Activated CD8-positive, alpha-beta memory T cell treated with anti-CD3 and anti-CD28 coated beads, Interleukin-2, amount 10 ng/mL, durations not matched to agents 7 days and 5 days (primary cell): ENCODE measurements at regions not wholly inside any gene's neighbourhood (a gene's known extent, or its start where the extent isn't known, plus 50 kb on each side); places are given as distances from the start of the nearest gene placed in this dataset.

Experiments
- ATAC-seq: fragments of 150-1000 bp; cut with Tn5 transposase; one replicate; pipeline ENCODE4 v1.10.0; 2021; ENCODE audit warnings: moderate library complexity
- CTCF ChIA-PET: fragments of 350-600 bp; sonication (Branson Sonifier 250); formaldehyde crosslinking; loops from one replicate; lab custom pipeline; 2021; ENCODE audit warnings: antibody characterized with exemption; lab: Charles Lee
- DNase-seq: peaks from one replicate; pipeline ENCODE4 v3.0.0-alpha.2; 2020
- H3K27ac Mint-ChIP-seq: one replicate; pipeline ENCODE4 v1.8.0; 2021; ENCODE audit warnings: mild to moderate bottlenecking, mixed read lengths
- H3K27me3 Mint-ChIP-seq: one replicate; pipeline ENCODE4 v1.8.0; 2021; ENCODE audit warnings: mixed read lengths
- H3K36me3 Mint-ChIP-seq: one replicate; pipeline ENCODE4 v1.8.0; 2021; ENCODE audit warnings: mild to moderate bottlenecking, mixed read lengths
- H3K4me1 Mint-ChIP-seq: one replicate; pipeline ENCODE4 v1.8.0; 2021; ENCODE audit warnings: mixed read lengths
- H3K4me3 Mint-ChIP-seq: one replicate; pipeline ENCODE4 v1.8.0; 2021; ENCODE audit warnings: mild to moderate bottlenecking, moderate library complexity, mixed read lengths
- H3K9me3 Mint-ChIP-seq: one replicate; pipeline ENCODE4 v1.8.0; 2022; ENCODE audit warnings: low read depth, mixed read lengths

DNA sequence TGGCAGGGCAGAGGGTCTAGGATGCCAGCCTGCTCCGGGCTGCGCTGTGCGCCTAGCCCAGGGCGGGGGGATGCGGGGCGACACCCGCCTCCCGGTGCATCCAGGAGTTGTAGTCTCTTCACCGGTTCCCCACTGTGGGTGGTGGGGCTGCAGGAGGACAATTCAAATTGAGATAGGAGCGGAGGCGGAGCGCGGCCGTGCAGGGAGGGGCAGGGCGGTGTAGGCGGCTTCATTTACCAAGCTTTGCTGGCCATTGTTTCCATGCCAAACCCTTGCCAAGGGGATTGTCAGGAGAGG lies 2047.4 kb downstream of the TP53TG3F start:
- H3K4me3 Mint-ChIP-seq, result no peak overlapping the region
- H3K36me3 Mint-ChIP-seq, result no peaks in the 10 kb centered on the region
- H3K9me3 Mint-ChIP-seq, result peaks cover 12% of the 10 kb centered on the region
- no peaks in the 10 kb centered on the region for H3K4me1 Mint-ChIP-seq
- H3K27me3 Mint-ChIP-seq, result no peaks in the 10 kb centered on the region
- no peak for ATAC-seq
- no peak for DNase-seq
- H3K27ac Mint-ChIP-seq, result no peak overlapping the region
- CTCF ChIA-PET, result no interaction called here

DNA sequence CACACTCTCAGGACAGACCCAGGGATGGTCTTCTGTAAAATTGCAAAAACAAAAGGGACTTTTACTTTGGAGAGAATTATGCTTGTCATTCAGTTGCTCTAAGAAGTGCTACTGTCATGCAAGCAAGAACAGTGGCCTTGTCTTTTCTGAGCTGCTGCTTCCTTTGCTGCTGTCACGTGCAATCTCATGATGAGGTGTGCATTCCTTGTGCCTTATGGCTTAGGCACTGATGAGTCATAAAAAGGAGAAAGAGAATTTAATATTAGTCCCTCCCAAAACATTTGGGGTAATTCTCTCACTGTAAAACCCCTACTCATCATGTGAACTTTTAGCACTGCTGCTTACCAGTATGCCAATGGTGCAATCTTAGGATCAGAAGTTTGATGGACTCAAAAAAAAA lies 2051.3 kb downstream of the TP53TG3F start:
- H3K27me3 Mint-ChIP-seq, result no peaks in the 10 kb centered on the region
- H3K9me3 Mint-ChIP-seq, result peaks cover 12% of the 10 kb centered on the region
- H3K27ac Mint-ChIP-seq, result no peak overlapping the region
- no peak for DNase-seq
- CTCF ChIA-PET, result no interaction called here
- no peaks in the 10 kb centered on the region for H3K4me1 Mint-ChIP-seq
- H3K4me3 Mint-ChIP-seq, result no peak overlapping the region
- no peak for ATAC-seq
- H3K36me3 Mint-ChIP-seq, result no peaks in the 10 kb centered on the region

- Mint-ChIP-seq H3K27ac (no peak overlapping the region), H3K4me3 (no peak overlapping the region), H3K9me3 (peaks cover 12% of the 10 kb centered on the region), H3K36me3 (no peaks in the 10 kb centered on the region), H3K4me1 (no peaks in the 10 kb centered on the region), H3K27me3 (no peaks in the 10 kb centered on the region)
- DNase-seq (no peak), ATAC-seq (no peak)
- CTCF ChIA-PET, result no interaction called here
Observed at GRCh38 chr16:35516551-35516950, 2057.1 kb downstream of the TP53TG3F start.

DNA sequence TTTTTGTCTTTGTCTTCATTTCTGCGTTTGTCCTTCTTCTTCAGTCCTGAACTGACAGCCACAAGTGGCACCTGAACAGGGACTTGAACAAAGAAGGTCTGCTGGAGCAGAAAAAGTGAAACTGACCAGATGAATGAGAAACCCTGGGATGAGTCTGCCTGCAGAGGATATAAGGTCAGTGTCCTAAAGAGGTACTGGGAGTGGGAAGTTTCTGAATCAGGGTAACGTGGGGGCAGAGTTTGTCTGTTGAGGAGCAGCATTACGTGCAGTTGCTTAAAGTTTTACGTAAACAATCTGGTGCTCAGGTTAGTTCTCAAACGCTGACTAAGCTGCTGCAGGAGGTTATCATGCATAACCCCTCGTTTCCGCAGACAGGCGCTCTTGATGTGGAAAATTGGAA lies 2057.6 kb downstream of the TP53TG3F start:
- DNase-seq (no peak), ATAC-seq (no peak)
- peaks cover 12% of the 10 kb centered on the region for H3K9me3 Mint-ChIP-seq
- no peaks in the 10 kb centered on the region for H3K27me3 Mint-ChIP-seq
- no peaks in the 10 kb centered on the region for H3K4me1 Mint-ChIP-seq
- CTCF ChIA-PET, result no interaction called here
- no peak overlapping the region for H3K4me3 Mint-ChIP-seq
- H3K36me3 Mint-ChIP-seq, result no peaks in the 10 kb centered on the region
- H3K27ac Mint-ChIP-seq, result no peak overlapping the region

DNA sequence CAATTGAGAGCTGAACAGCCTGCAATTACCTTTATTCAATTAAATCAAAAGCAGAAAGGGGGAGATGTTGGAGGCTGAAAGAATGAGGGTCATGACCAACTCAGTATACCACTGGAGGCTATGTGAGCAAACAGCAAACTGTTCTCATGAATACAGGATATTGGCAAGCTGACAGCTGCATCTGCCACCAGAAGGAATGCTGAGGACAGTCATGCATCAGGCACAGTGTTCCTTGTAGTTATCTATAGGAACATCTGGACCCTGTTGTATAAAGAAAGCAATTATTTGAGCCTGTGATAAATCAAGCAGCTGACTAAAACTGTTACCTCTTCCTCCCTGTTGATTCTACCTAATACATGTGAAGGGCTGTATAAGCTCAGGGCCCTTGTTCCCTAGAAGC lies 2064.6 kb downstream of the TP53TG3F start:
- Mint-ChIP-seq H3K4me1 (no peaks in the 10 kb centered on the region), H3K36me3 (no peaks in the 10 kb centered on the region), H3K4me3 (no peak overlapping the region), H3K27ac (no peak overlapping the region), H3K27me3 (no peaks in the 10 kb centered on the region), H3K9me3 (peaks cover 13% of the 10 kb centered on the region)
- DNase-seq, result no peak
- no peak for ATAC-seq
- CTCF ChIA-PET, result no interaction called here

DNA sequence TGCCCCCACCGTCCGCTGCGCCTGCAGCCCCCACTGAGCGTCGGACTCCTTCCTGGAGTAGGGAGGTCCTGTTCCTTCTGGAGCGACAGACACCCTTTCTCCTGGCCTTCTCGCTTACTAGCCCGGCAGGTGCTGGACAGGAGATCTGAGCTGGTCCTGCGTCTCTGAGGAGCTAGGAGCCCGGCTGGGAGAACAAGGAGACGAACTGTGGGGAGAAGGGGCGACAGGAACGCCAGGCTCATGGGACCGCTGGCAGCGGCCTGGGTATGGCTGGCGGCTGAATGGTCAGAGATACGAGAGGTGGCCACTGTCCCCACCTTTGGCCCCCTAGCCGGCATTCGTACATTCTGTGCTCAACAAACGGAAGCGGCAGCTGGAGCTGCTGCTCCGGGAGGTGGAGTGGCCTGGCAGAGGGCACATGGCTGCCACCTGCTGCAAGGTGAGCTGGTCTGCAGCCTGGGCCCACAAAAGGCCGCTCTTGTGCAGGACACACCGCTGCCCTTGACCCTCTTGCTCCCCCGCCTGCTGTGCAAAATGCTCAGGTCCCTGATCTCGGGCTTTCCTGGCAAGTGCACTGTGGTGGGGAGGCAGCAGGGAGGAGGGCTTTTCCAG lies 2066.7 kb downstream of the TP53TG3F start:
- no peaks in the 10 kb centered on the region for H3K4me1 Mint-ChIP-seq
- H3K9me3 Mint-ChIP-seq, result peaks cover 14% of the 10 kb centered on the region
- H3K27me3 Mint-ChIP-seq, result no peaks in the 10 kb centered on the region
- H3K36me3 Mint-ChIP-seq, result no peaks in the 10 kb centered on the region
- H3K27ac Mint-ChIP-seq, result no peak overlapping the region
- CTCF ChIA-PET, result no interaction called here
- ATAC-seq, result no peak
- H3K4me3 Mint-ChIP-seq, result no peak overlapping the region
- DNase-seq, result no peak

DNA sequence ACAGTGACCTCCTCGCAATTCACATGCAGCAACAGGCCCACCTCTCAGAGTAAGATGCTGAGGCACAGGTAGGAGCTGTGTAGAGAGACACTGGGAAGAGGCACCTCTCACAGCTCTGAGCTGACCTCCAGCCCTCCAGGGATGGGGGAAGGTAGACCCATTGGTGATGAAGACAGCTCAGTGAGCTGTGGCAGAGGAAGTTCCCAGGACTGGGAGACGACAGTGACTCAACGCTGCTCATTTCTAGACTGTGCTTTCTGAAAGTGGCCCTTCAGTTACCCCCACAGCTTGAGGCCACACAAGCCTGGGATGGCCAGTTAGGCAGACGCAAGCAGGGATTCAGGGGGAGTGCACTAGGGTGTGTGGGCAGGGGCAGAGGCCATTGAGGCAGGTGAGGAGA lies 2073.2 kb downstream of the TP53TG3F start:
- DNase-seq (no peak), ATAC-seq (no peak)
- Mint-ChIP-seq H3K4me1 (no peaks in the 10 kb centered on the region), H3K36me3 (no peaks in the 10 kb centered on the region), H3K27ac (no peak overlapping the region), H3K9me3 (peaks cover 16% of the 10 kb centered on the region), H3K4me3 (no peak overlapping the region), H3K27me3 (no peaks in the 10 kb centered on the region)
- CTCF ChIA-PET, result no interaction called here

DNA sequence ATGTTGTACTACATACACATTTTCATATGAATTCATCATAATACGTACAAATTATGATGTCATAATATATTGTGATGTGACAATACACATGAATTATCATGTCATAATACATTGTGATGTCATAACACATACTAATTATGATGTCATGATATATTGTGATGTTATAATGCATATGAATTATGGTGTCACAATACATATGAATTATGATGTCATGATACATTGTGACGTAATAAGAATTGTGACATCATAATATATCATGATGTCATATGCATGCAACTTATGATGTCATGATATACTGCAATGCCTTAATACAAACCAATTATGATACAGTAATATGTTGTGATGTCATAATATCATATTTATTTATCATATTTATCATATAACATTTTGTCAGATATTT lies 2074.3 kb downstream of the TP53TG3F start:
- Mint-ChIP-seq H3K9me3 (peaks cover 12% of the 10 kb centered on the region), H3K4me3 (no peak overlapping the region), H3K27me3 (no peaks in the 10 kb centered on the region), H3K27ac (no peak overlapping the region), H3K4me1 (no peaks in the 10 kb centered on the region), H3K36me3 (no peaks in the 10 kb centered on the region)
- ATAC-seq, result no peak
- no peak for DNase-seq
- CTCF ChIA-PET, result no interaction called here

GRCh38 chr16:35543486-35543885 lies 2084.1 kb downstream of the TP53TG3F start:
- H3K4me3 Mint-ChIP-seq, result no peak overlapping the region
- DNase-seq (no peak), ATAC-seq (no peak)
- no peaks in the 10 kb centered on the region for H3K4me1 Mint-ChIP-seq
- peaks cover 3% of the 10 kb centered on the region for H3K9me3 Mint-ChIP-seq
- H3K36me3 Mint-ChIP-seq, result no peaks in the 10 kb centered on the region
- H3K27me3 Mint-ChIP-seq, result no peaks in the 10 kb centered on the region
- H3K27ac Mint-ChIP-seq, result no peak overlapping the region
- CTCF ChIA-PET, result no interaction called here

GRCh38 chr16:35552763-35553162 lies 2093.4 kb downstream of the TP53TG3F start:
- ATAC-seq, result no peak
- CTCF ChIA-PET, result no interaction called here
- no peaks in the 10 kb centered on the region for H3K36me3 Mint-ChIP-seq

GRCh38 chr16:35557731-35558130 lies 2098.3 kb downstream of the TP53TG3F start:
- H3K9me3 Mint-ChIP-seq, result peaks cover 24% of the 10 kb centered on the region

More at GRCh38 chr16:35552763-35553162, 2093.4 kb downstream of the TP53TG3F start:
- Mint-ChIP-seq H3K9me3 (peaks cover 17% of the 10 kb centered on the region), H3K4me1 (no peaks in the 10 kb centered on the region), H3K4me3 (no peak overlapping the region), H3K27me3 (no peaks in the 10 kb centered on the region), H3K27ac (no peak overlapping the region)
- DNase-seq, result no peak

GRCh38 chr16:35559911-35560636 lies 2100.7 kb downstream of the TP53TG3F start:
- Mint-ChIP-seq H3K27ac (no peak overlapping the region), H3K4me1 (no peaks in the 10 kb centered on the region), H3K27me3 (no peaks in the 10 kb centered on the region), H3K9me3 (peaks cover 19% of the 10 kb centered on the region), H3K36me3 (no peaks in the 10 kb centered on the region), H3K4me3 (no peak overlapping the region)
- DNase-seq (no peak), ATAC-seq (no peak)
- CTCF ChIA-PET, result no interaction called here

More at GRCh38 chr16:35557731-35558130, 2098.3 kb downstream of the TP53TG3F start:
- DNase-seq (no peak), ATAC-seq (no peak)
- Mint-ChIP-seq H3K4me3 (no peak overlapping the region), H3K36me3 (no peaks in the 10 kb centered on the region), H3K27ac (no peak overlapping the region), H3K27me3 (no peaks in the 10 kb centered on the region), H3K4me1 (no peaks in the 10 kb centered on the region)
- CTCF ChIA-PET, result no interaction called here

GRCh38 chr16:35560637-35560984 lies 2101.2 kb downstream of the TP53TG3F start:
- no peak for ATAC-seq
- no peak overlapping the region for H3K4me3 Mint-ChIP-seq

DNA sequence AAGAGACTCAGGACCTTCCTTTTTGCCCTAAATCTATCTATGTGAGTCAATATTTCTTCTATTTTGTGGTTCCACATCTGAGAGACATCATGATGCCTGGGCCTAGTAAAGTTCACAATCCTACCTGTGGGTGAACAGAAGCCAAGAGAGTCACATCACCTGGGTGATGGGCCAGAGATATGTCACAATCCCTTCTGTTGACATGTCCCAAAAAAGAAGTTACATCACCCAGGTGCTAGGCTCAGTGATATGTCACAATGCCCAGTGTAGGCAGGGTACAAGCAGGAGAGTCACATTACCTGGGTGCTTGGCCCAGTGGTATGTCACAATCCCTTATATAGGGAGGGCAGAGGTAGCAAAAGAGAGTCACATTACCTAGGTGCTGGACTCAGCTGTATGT lies 2101.9 kb downstream of the TP53TG3F start:
- H3K27me3 Mint-ChIP-seq, result no peaks in the 10 kb centered on the region
- no peak for ATAC-seq
- no peaks in the 10 kb centered on the region for H3K36me3 Mint-ChIP-seq
- no peak overlapping the region for H3K27ac Mint-ChIP-seq
- DNase-seq, result no peak
- H3K9me3 Mint-ChIP-seq, result peaks cover 17% of the 10 kb centered on the region
- CTCF ChIA-PET, result no interaction called here
- H3K4me1 Mint-ChIP-seq, result no peaks in the 10 kb centered on the region
- no peak overlapping the region for H3K4me3 Mint-ChIP-seq

More at GRCh38 chr16:35560637-35560984, 2101.2 kb downstream of the TP53TG3F start:
- no peaks in the 10 kb centered on the region for H3K27me3 Mint-ChIP-seq
- H3K4me1 Mint-ChIP-seq, result no peaks in the 10 kb centered on the region
- H3K36me3 Mint-ChIP-seq, result no peaks in the 10 kb centered on the region
- CTCF ChIA-PET, result no interaction called here
- peaks cover 18% of the 10 kb centered on the region for H3K9me3 Mint-ChIP-seq
- no peak overlapping the region for H3K27ac Mint-ChIP-seq
- DNase-seq, result no peak
